Heart right ventricle (tissue), 16 donors: ENCODE measurements at regions not wholly inside any gene's neighbourhood (a gene's known extent, or its start where the extent isn't known, plus 50 kb on each side); places are given as distances from the start of the nearest gene placed in this dataset.

Source experiments
- ATAC-seq, 8 donors: fragments of 200-7000 bp; cut with Tn5 transposase; one replicate each; pipeline ENCODE4 v1.9.1; 2020; ENCODE audit warnings: mild to moderate bottlenecking in 8 of 8, moderate library complexity in 8 of 8, moderate number of reproducible peaks in 1 of 8
- DNase-seq, 2 donors: peaks; one replicate each; pipeline ENCODE4 v3.0.0-alpha.2; 2020
- H3K27ac ChIP-seq, 10 donors: fragments of 200-600 bp; sonication (generic) in 2 of 10; one replicate each; pipeline versions ENCODE4 v1.5.0 to v1.8.0; 2020 to 2022; ENCODE audit warnings: mild to moderate bottlenecking in 3 of 10
- H3K27me3 ChIP-seq, 7 donors: fragments of 200-600 bp; one replicate each; pipeline ENCODE4 v1.8.0; 2021 to 2022; ENCODE audit warnings: mild to moderate bottlenecking in 2 of 7
- H3K36me3 ChIP-seq, 9 donors: fragments of 200-600 bp; sonication (generic) in 1 of 9; one replicate each; pipeline versions ENCODE4 v1.5.0 to v1.8.0; 2020 to 2022; ENCODE audit warnings: mild to moderate bottlenecking in 2 of 9
- H3K4me1 ChIP-seq, 9 donors: fragments of 200-600 bp; sonication (generic) in 1 of 9; one replicate each; pipeline versions ENCODE4 v1.5.0 to v1.8.0; 2020 to 2022; ENCODE audit warnings: mild to moderate bottlenecking in 4 of 9
- H3K4me3 ChIP-seq, 10 donors: fragments of 200-600 bp; sonication (generic) in 2 of 10; one replicate each; pipeline versions ENCODE4 v1.5.0 to v1.8.0; 2020 to 2022; ENCODE audit warnings: mild to moderate bottlenecking in 7 of 10, moderate library complexity in 2 of 10
- H3K9me3 ChIP-seq, 11 donors: fragments of 200-600 bp in 10 of 11; sonication (generic) in 2 of 11; one replicate each; pipeline versions ENCODE4 v1.5.0 to v1.8.0; 2013 to 2022; ENCODE audit warnings: mild to moderate bottlenecking in 2 of 11, control low read depth in 1 of 11, moderate library complexity in 1 of 11
- WGBS, 2 donors: extraction: QIAGEN DNeasy Blood & Tissue Kit; methylation state at CpG; one replicate each; pipeline ENCODE4 v1.1.7; 2013; ENCODE audit warnings: inconsistent platforms in 1 of 2; 5-methylcytosine and 5-hydroxymethylcytosine counted together
- intact Hi-C, 10 donors: fragments of 100-400 bp; cut with DNase I; formaldehyde crosslinking; loops; one replicate each; pipeline versions ENCODE4 v1.11.1 to v1.14.2; 2022
- TF ChIP-seq, protein P1 (sequence below), 9 donors: fragments of 200-600 bp; sonication (generic) in 2 of 9; IDR thresholded peaks; one replicate each; pipeline versions ENCODE4 v1.5.0 to v1.8.0; 2021 to 2022; ENCODE audit warnings: antibody characterized with exemption in 9 of 9, mild to moderate bottlenecking in 5 of 9, moderate library complexity in 1 of 9
- donor health status: Arrhythmogenic right ventricular cardiomyopathy.
- donor health status: ischemic (EF 13 %, LVEDD 7.1; RV severe dilation, severe dysfunction).
- donor health status: healthy with polysubstance abuse.
- donor health status: DM: no; HTN: yes; CAD: no.
- donor health status: DM: no; HTN: no; CAD: no.
- donor health status: ischemic (EF 25% LVEDD 6.9; RV normal size, moderate dysfunction).
- donor health status: ischemic (EF 25% LVEDD 5.7; RV mildly dilated, moderate dysfunction).
- donor health status: healthy.
- donor health status: DM: yes; HTN: yes; CAD: no.
- donor health status: Ischemic cardiomyopathy.
- donor health status: ischemic (EF 35%, LVEDD 5.7; RV mildly dilated, moderate dysfunction).
- donor health status: nonischemic (EF 11% LVEDD 7.7; RV severe dilation, severe dysfunction).
- donor health status: DM: yes; HTN: yes; CAD: no.
- donor health status: PGD.
- donor health status: ischemic (EF 29% LVEDD 5.4; RV normal size, mild dysfunction).
- donor health status: nonischemic (EF 23%, LVEDD 6.1; RV moderate dilation, normal function).

DNA sequence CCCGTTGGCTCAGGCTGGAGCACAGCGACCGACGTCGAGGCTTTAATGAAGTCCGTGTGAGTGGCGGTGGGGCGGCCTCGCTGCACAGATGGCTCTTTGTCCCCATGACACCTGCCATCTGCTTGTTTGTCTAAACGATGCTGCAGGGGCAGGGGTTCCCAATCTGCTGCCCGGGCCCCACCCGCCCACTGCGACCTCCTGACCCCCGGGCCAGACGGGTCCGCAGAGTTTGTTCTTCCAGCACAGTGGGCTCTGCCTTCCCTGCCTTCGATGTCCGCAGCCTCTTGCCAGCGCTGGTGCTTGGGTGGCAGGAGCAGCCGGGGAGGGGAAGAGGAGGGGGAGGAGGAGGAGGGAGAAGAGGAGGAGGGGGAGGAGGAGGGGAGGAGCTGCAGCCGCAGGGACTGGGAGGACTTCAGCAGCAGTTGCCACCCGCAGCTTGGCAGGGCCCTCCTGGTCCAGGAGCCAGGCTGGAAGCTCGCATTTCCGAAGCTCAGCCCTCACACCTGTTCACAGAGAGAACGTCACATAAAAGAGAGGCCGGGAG, 210.0 kb downstream of the DLL1 start:
- intact Hi-C loops, result no loop called here
- DNase-seq (peak in 1 of 2 donors; percentile 2), ATAC-seq (no peak)
- WGBS, 2 donors, result 73 to 81% methylated on average over 21 to 26 of the region's 26 CpGs
- H3K9me3 ChIP-seq, result no peaks in the 10 kb centered on the region
- TF ChIP-seq, protein P1, sequence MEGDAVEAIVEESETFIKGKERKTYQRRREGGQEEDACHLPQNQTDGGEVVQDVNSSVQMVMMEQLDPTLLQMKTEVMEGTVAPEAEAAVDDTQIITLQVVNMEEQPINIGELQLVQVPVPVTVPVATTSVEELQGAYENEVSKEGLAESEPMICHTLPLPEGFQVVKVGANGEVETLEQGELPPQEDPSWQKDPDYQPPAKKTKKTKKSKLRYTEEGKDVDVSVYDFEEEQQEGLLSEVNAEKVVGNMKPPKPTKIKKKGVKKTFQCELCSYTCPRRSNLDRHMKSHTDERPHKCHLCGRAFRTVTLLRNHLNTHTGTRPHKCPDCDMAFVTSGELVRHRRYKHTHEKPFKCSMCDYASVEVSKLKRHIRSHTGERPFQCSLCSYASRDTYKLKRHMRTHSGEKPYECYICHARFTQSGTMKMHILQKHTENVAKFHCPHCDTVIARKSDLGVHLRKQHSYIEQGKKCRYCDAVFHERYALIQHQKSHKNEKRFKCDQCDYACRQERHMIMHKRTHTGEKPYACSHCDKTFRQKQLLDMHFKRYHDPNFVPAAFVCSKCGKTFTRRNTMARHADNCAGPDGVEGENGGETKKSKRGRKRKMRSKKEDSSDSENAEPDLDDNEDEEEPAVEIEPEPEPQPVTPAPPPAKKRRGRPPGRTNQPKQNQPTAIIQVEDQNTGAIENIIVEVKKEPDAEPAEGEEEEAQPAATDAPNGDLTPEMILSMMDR (IDR thresholded peaks at IDR 0.05), result no peak
- H3K36me3 ChIP-seq, result no peaks in the 10 kb centered on the region
- no peak overlapping the region for H3K4me3 ChIP-seq
- H3K27ac ChIP-seq, result no peak overlapping the region
- peaks cover 0 to 11% (median 2%) of the 10 kb centered on the region in 7 donors for H3K27me3 ChIP-seq
- no peaks in the 10 kb centered on the region for H3K4me1 ChIP-seq

DNA sequence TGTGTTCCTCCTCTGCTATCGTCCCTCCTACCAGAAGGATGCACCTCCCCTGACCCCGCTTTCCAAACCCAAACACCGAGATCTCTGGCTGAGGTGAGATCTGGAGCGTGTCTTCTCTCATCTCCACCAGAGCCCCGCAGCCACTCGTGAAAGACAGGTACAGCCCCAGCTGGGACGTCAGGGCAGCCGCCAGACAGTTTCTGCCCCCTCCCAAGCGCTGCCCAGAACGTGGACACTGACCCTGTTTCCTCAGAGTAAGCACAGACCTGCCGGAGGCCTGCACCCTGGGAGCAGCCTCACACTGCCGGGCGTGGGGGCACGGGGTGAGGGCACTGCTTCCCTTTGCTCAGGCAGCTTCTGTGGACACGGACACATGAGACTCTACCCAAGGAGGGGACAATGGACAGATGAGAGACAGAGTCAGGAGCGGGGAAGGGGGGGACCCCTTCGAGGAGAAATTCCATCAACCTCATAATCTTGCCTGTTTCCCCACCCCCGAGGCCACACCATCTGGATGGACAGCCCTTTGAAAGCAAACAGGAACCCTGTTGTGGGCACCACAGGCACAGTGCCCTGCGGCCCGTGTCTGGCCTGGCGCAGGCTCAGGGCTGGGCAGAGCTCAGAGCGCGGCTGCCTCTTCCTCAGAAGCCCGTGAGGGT, 210.6 kb downstream of the DLL1 start:
- 83% methylated on average over 24 of the region's 24 CpGs for WGBS, 2 donors
- Histone ChIP-seq H3K27me3 (peaks cover 0 to 11% (median 2%) of the 10 kb centered on the region in 7 donors), H3K36me3 (no peaks in the 10 kb centered on the region), H3K4me3 (no peak overlapping the region), H3K9me3 (no peaks in the 10 kb centered on the region), H3K27ac (no peak overlapping the region), H3K4me1 (no peaks in the 10 kb centered on the region)
- DNase-seq (no peak), ATAC-seq (no peak)
- TF ChIP-seq, protein P1 (IDR thresholded peaks at IDR 0.05), result no peak
- intact Hi-C loops, result no loop called here

DNA sequence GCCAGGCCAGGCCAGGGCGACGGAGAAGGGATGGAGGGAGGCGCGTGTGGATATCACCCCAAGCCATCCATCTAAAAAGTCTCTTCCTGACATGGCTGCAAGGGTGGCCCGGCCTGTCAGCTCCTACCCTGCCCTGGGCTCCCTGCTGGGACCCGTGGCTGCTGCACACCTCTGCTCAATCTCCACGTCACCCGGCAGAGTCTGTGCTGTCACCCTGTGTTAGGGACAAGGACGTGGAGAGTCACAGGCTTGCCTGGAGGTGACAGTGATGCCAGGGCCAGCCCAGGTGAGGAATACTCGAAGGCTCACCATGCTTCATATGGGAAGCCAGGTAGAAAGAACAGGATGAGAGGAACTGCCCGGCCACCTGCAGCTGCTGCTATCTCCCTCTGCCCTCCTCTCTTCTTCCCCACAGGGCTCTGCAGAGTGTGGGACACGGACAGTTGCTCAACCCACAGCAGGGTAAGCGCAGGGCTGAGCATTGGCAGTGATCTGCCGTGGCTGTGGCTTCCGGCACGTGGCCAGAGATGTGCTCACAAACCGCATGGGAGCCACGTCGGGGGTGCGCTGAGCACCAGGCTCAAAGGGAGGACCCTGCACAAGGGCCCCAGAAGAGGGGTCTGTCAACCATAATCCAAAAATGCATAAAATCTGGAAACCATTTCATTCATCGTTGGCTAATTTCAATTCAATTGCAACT, 214.3 kb downstream of the DLL1 start:
- TF ChIP-seq, protein P1 (IDR thresholded peaks at IDR 0.05), result no peak
- DNase-seq (no peak), ATAC-seq (peak in 1 of 8 donors; percentile 57)
- H3K27me3 ChIP-seq, result peaks cover 0 to 11% (median under 1%) of the 10 kb centered on the region in 7 donors
- H3K27ac ChIP-seq, result no peak overlapping the region
- intact Hi-C loops, result no loop called here
- no peaks in the 10 kb centered on the region for H3K9me3 ChIP-seq
- WGBS, 2 donors, result 88 to 90% methylated on average over 21 of the region's 21 CpGs
- H3K4me3 ChIP-seq, result no peak overlapping the region
- no peaks in the 10 kb centered on the region for H3K36me3 ChIP-seq
- H3K4me1 ChIP-seq, result no peaks in the 10 kb centered on the region

DNA sequence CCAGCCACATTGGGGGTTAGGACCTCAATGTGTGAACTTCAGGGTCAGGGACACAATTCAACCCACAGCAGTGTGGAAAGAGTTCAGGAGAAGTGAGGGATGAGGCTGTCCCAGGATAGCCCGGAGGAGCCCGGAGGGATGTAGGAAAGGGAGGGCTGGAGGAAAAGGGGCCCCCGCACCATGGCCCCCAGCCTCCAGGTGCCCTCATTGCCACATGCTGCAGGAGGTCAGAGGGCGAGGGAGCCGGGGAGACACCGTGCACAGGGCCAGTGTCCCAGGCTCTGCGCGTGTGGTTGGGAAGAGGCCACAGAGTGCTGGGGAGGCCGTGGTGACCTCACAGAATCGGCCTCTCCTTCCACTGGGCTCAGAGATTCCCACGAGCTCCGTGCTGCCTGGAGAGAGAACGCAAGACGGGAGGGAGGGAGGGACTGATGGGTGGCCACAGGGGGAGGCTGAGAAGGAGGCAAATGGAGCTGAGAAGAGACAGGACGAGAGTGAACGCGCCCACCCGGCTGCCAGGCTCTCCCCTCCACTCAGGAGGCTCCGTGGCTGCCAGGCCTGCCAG, 215.1 kb downstream of the DLL1 start:
- DNase-seq, result no peak
- intact Hi-C loops, result no loop called here

More for the DNA sequence above, 215.1 kb downstream of the DLL1 start:
- H3K4me1 ChIP-seq, result no peaks in the 10 kb centered on the region
- peaks cover 0 to 6% (median 0%) of the 10 kb centered on the region in 11 donors for H3K9me3 ChIP-seq
- TF ChIP-seq, protein P1 (IDR thresholded peaks at IDR 0.05), result no peak
- no peak overlapping the region for H3K27ac ChIP-seq
- no peaks in the 10 kb centered on the region for H3K36me3 ChIP-seq
- peak in 6 of 8 donors; percentile 35 to 75 (median 46) for ATAC-seq
- WGBS, 2 donors, result 70 to 74% methylated on average over 19 of the region's 19 CpGs
- peaks cover 0 to 8% (median 0%) of the 10 kb centered on the region in 7 donors for H3K27me3 ChIP-seq
- H3K4me3 ChIP-seq, result no peak overlapping the region
